ENCODE measurements at regions not wholly inside any gene's neighbourhood (a gene's known extent, or its start where the extent isn't known, plus 50 kb on each side); places are given as distances from the start of the nearest gene placed in this dataset.

DNA sequence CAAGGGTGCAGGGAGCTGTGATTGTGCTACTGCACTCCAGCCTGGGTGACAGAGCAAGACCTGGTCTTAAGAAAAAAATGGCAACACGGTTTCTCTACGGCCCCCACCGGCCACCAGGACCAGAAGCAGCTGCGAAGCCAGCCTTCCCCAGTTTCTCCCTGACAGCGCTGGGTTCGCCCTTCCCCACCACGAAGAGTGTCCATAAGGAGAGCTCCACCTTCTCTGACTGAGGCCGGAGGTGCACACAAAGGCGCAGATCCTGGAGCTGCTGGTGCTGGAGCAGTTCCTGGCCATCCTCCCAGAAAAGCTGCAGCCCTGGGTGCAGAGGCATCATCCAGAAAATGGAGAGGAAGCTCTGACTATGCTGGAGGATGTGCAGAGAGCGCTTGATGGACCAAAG, 52.2 kb upstream of the ZNF599 start:
- Histone ChIP-seq H3K9me2 (replicated peaks; ENCODE audit: control insufficient read depth, low read length) (no peaks in the 10 kb centered on the region), H3K4me3 (ENCODE audit: low read length) (no peak overlapping the region), H3K79me2 (ENCODE audit: control insufficient read depth, low read length) (no peaks in the 10 kb centered on the region), H3K36me3 (ENCODE audit: control insufficient read depth, low read length) (no peaks in the 10 kb centered on the region), H3K9me3 (ENCODE audit: control insufficient read depth, insufficient read depth, low read length) (no peaks in the 10 kb centered on the region), H3K4me1 (ENCODE audit: control insufficient read depth, low read length) (no peaks in the 10 kb centered on the region), H3K27ac (ENCODE audit: low read depth, low read length) (no peak overlapping the region), H3K4me2 (ENCODE audit: low read length) (no peak overlapping the region), H3K27me3 (ENCODE audit: control insufficient read depth, low read length) (0 out of 2 replicates have a peak, but pooled peaks cover 2% of the 10 kb centered on the region), H3F3A (ENCODE audit: control insufficient read depth, insufficient read depth) (no peaks in the 10 kb centered on the region), H4K20me1 (ENCODE audit: control insufficient read depth, insufficient read depth, low read depth, low read length) (no peaks in the 10 kb centered on the region)
- TF ChIP-seq, protein P1, sequence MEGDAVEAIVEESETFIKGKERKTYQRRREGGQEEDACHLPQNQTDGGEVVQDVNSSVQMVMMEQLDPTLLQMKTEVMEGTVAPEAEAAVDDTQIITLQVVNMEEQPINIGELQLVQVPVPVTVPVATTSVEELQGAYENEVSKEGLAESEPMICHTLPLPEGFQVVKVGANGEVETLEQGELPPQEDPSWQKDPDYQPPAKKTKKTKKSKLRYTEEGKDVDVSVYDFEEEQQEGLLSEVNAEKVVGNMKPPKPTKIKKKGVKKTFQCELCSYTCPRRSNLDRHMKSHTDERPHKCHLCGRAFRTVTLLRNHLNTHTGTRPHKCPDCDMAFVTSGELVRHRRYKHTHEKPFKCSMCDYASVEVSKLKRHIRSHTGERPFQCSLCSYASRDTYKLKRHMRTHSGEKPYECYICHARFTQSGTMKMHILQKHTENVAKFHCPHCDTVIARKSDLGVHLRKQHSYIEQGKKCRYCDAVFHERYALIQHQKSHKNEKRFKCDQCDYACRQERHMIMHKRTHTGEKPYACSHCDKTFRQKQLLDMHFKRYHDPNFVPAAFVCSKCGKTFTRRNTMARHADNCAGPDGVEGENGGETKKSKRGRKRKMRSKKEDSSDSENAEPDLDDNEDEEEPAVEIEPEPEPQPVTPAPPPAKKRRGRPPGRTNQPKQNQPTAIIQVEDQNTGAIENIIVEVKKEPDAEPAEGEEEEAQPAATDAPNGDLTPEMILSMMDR (IDR thresholded peaks at IDR 0.05; ENCODE audit: low read depth, low read length, poor library complexity, severe bottlenecking) = no peak
- TF ChIP-seq EZH2phosphoT487 (IDR thresholded peaks at IDR 0.05; ENCODE audit: borderline replicate concordance, low read length) = no peak

DNA sequence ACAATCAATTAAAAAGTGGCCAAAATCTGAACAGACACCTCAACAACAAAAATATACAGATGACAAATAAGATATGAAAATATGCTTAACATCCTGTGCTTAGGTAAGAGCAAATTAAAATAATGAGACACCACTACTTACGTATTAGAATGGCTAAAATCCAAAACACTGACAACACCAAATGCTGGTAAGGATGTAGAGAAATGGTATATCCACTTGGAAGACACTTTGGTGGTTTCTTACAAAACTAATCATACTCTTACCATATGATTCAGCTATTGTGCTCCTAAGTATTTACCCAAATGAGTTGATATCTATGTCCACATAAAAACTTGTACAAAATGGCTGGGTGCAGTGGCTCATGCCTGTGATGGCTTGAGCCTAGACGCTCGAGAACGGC, 51.7 kb upstream of the ZNF599 start:
- no peaks in the 10 kb centered on the region for H4K20me1 ChIP-seq (ENCODE audit: control insufficient read depth, insufficient read depth, low read depth, low read length)
- H3F3A ChIP-seq (ENCODE audit: control insufficient read depth, insufficient read depth) = no peaks in the 10 kb centered on the region
- no peak overlapping the region for H3K4me2 ChIP-seq (ENCODE audit: low read length)
- H3K27me3 ChIP-seq (ENCODE audit: control insufficient read depth, low read length) = 0 out of 2 replicates have a peak, but pooled peaks cover 2% of the 10 kb centered on the region
- no peak overlapping the region for H3K27ac ChIP-seq (ENCODE audit: low read depth, low read length)
- H3K79me2 ChIP-seq (ENCODE audit: control insufficient read depth, low read length) = no peaks in the 10 kb centered on the region
- H3K9me2 ChIP-seq (replicated peaks; ENCODE audit: control insufficient read depth, low read length) = no peaks in the 10 kb centered on the region
- no peaks in the 10 kb centered on the region for H3K4me1 ChIP-seq (ENCODE audit: control insufficient read depth, low read length)
- H3K9me3 ChIP-seq (ENCODE audit: control insufficient read depth, insufficient read depth, low read length) = no peaks in the 10 kb centered on the region
- no peak for TF ChIP-seq EZH2phosphoT487 (IDR thresholded peaks at IDR 0.05; ENCODE audit: borderline replicate concordance, low read length)
- TF ChIP-seq, protein P1 (IDR thresholded peaks at IDR 0.05; ENCODE audit: low read depth, low read length, poor library complexity, severe bottlenecking) = no peak
- H3K36me3 ChIP-seq (ENCODE audit: control insufficient read depth, low read length) = no peaks in the 10 kb centered on the region
- no peak overlapping the region for H3K4me3 ChIP-seq (ENCODE audit: low read length)

All from DOHH2 (cell line).